ENCODE measurements at regions not wholly inside any gene's neighbourhood (a gene's known extent, or its start where the extent isn't known, plus 50 kb on each side); places are given as distances from the start of the nearest gene placed in this dataset.

DNA sequence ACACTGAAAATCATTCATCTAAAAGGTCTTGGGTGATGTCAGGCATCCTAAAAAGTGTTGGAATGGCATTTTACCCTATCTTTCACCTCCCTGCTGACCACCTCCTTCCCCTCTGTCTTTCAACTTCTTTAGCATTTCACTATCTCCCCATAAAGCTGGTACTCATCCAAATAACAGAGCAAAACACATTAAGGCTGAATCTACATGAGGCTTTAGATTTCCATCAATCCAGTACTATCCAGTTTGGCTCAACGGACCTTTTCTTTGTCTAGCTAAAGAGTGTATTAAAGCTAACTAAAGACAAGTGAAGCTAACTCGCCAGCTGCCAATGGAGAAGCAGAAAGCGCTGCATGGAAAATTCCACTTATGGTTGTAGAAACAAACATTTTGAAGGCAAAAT lies 122.5 kb upstream of the NCKAP5 start:
- H3K9me3 Mint-ChIP-seq = peaks cover 0 to 6% (median 0%) of the 10 kb centered on the region in 3 donors
- Histone ChIP-seq H3K27ac (ENCODE audit: low read length) (no peak overlapping the region), H3K4me1 (ENCODE audit: control insufficient read depth in 1 of 2, extremely low read depth in 1 of 2, insufficient read depth in 2 of 2, low read length in 2 of 2) (no peaks in the 10 kb centered on the region), H3K4me3 (ENCODE audit: control insufficient read depth in 1 of 2, extremely low read depth in 1 of 2, low read length in 1 of 2) (no peak overlapping the region), H3K27me3 (replicated peaks in 1 of 2; ENCODE audit: control insufficient read depth in 2 of 2, extremely low read depth in 1 of 2, insufficient read depth in 2 of 2, low read length in 1 of 2) (no peaks in the 10 kb centered on the region), H3K9me3 (no peaks in the 10 kb centered on the region), H3K36me3 (ENCODE audit: control insufficient read depth in 2 of 2, extremely low read depth in 1 of 2, insufficient read depth in 1 of 2, low read length in 1 of 2) (no peaks in the 10 kb centered on the region)
- peaks cover 1 to 4% of the 10 kb centered on the region in 2 donors for H3K27me3 Mint-ChIP-seq
- DNase-seq (no peak), ATAC-seq (replicated peaks in 1 of 4) (no peak)
- no peak overlapping the region for H3K4me3 Mint-ChIP-seq
- no peaks in the 10 kb centered on the region for H3K36me3 Mint-ChIP-seq
- CTCF ChIA-PET = no interaction called here
- no CpG with 5 or more reads among the region's 3 CpGs for WGBS (ENCODE audit: insufficient coverage)
- no peaks in the 10 kb centered on the region for H3K4me1 Mint-ChIP-seq
- POLR2A ChIA-PET = no interaction called here
- H3K27ac Mint-ChIP-seq = no peak overlapping the region

DNA sequence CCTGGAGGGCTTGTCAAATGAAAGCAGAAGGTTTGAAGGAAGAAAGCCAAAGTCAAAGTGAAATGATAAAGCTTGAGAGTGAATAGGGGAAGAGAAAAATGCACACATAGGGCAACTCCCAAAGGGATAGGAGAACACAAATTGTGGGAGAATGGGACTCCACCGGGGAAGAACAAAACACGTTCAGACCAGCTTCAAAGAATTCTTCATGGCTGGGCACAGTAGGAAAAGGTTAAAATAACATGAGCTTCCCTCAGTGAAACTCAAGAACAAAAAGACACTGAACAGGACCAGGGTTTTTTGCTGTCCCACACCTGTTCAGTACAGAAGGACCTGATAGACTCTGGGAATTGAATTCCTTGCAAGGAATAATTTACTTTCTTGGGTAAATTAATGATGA lies 123.1 kb upstream of the NCKAP5 start:
- WGBS (ENCODE audit: insufficient coverage) = 81% methylated on average over 2 of the region's 2 CpGs
- Histone ChIP-seq H3K4me1 (ENCODE audit: control insufficient read depth in 1 of 2, extremely low read depth in 1 of 2, insufficient read depth in 2 of 2, low read length in 2 of 2) (no peaks in the 10 kb centered on the region), H3K27ac (ENCODE audit: low read length) (no peak overlapping the region), H3K27me3 (replicated peaks in 1 of 2; ENCODE audit: control insufficient read depth in 2 of 2, extremely low read depth in 1 of 2, insufficient read depth in 2 of 2, low read length in 1 of 2) (no peaks in the 10 kb centered on the region), H3K9me3 (no peaks in the 10 kb centered on the region), H3K4me3 (ENCODE audit: control insufficient read depth in 1 of 2, extremely low read depth in 1 of 2, low read length in 1 of 2) (no peak overlapping the region), H3K36me3 (ENCODE audit: control insufficient read depth in 2 of 2, extremely low read depth in 1 of 2, insufficient read depth in 1 of 2, low read length in 1 of 2) (no peaks in the 10 kb centered on the region)
- Mint-ChIP-seq H3K27ac (no peak overlapping the region), H3K9me3 (peaks cover 0 to 6% (median 0%) of the 10 kb centered on the region in 3 donors), H3K27me3 (peaks cover 1 to 4% of the 10 kb centered on the region in 2 donors), H3K4me1 (no peaks in the 10 kb centered on the region), H3K4me3 (no peak overlapping the region), H3K36me3 (no peaks in the 10 kb centered on the region)
- ATAC-seq (replicated peaks in 1 of 4) (no peak), DNase-seq (no peak)
- ChIA-PET CTCF (no interaction called here), POLR2A (no interaction called here)

DNA sequence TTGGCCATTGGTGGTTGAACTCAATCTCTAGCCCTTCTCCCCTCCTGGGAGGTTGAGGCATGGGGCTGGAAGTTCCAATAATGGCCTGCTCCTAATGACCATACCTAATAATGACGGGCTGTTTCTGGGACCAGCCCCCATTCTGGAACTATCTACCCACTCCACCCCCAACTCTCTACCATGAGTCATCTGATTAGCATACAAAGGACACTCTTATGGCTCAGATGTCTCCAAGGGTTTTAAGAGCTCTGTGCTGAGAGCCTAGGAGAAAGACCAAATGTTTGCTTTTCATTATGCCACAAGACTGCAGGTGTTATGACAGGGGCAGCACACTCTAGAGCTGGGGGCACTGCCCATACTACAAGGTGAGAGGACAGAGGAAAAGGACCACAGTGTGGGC lies 137.0 kb upstream of the NCKAP5 start:
- H3K27me3 ChIP-seq (replicated peaks in 1 of 2; ENCODE audit: control insufficient read depth in 2 of 2, extremely low read depth in 1 of 2, insufficient read depth in 2 of 2, low read length in 1 of 2) = no peaks in the 10 kb centered on the region
- H3K27ac ChIP-seq (ENCODE audit: low read length) = no peak overlapping the region
- H3K4me3 ChIP-seq (ENCODE audit: control insufficient read depth in 1 of 2, extremely low read depth in 1 of 2, low read length in 1 of 2) = no peak overlapping the region
- no peak overlapping the region for H3K27ac Mint-ChIP-seq
- no peak overlapping the region for H3K4me3 Mint-ChIP-seq
- H3K9me3 Mint-ChIP-seq = peaks cover 0 to 4% (median 3%) of the 10 kb centered on the region in 3 donors
- H3K36me3 Mint-ChIP-seq = no peaks in the 10 kb centered on the region
- no peak for DNase-seq
- H3K27me3 Mint-ChIP-seq = peaks cover 0 to 4% of the 10 kb centered on the region in 2 donors
- ChIA-PET POLR2A (no interaction called here), CTCF (no interaction called here)
- no peaks in the 10 kb centered on the region for H3K36me3 ChIP-seq (ENCODE audit: control insufficient read depth in 2 of 2, extremely low read depth in 1 of 2, insufficient read depth in 1 of 2, low read length in 1 of 2)
- no peak for ATAC-seq (replicated peaks in 1 of 4)
- H3K4me1 Mint-ChIP-seq = no peaks in the 10 kb centered on the region
- H3K4me1 ChIP-seq (ENCODE audit: control insufficient read depth in 1 of 2, extremely low read depth in 1 of 2, insufficient read depth in 2 of 2, low read length in 2 of 2) = no peaks in the 10 kb centered on the region
- H3K9me3 ChIP-seq = no peaks in the 10 kb centered on the region
- WGBS (ENCODE audit: insufficient coverage) = no CpG with 5 or more reads among the region's 1 CpG

DNA sequence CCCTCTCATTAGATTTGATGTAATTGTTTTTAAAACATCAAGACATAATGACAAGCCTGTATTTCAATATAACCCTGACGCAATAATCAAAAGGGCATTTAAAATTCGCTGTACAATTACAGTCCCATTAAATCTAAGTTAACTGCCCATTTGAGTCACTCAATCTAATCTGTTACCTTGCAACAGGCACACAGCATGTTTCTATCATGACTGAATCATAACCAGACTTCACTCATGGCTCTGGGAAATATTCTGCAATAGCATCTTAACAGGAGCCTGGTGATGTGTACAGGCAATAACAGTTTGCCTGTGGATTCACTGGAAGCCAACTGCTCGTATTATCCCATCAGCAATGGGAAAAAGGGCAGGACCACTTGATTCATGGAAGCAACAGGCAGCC lies 142.3 kb upstream of the NCKAP5 start:
- no peak for DNase-seq
- WGBS (ENCODE audit: insufficient coverage) = 43% methylated on average over 1 of the region's 3 CpGs
- H3K27ac ChIP-seq (ENCODE audit: low read length) = no peak overlapping the region
- H3K9me3 ChIP-seq = no peaks in the 10 kb centered on the region
- POLR2A ChIA-PET = no interaction called here
- H3K4me1 ChIP-seq (ENCODE audit: control insufficient read depth in 1 of 2, extremely low read depth in 1 of 2, insufficient read depth in 2 of 2, low read length in 2 of 2) = no peaks in the 10 kb centered on the region
- H3K36me3 ChIP-seq (ENCODE audit: control insufficient read depth in 2 of 2, extremely low read depth in 1 of 2, insufficient read depth in 1 of 2, low read length in 1 of 2) = no peaks in the 10 kb centered on the region
- H3K36me3 Mint-ChIP-seq = no peaks in the 10 kb centered on the region
- peaks cover 4 to 6% of the 10 kb centered on the region in 2 donors for H3K27me3 Mint-ChIP-seq
- no peaks in the 10 kb centered on the region for H3K4me1 Mint-ChIP-seq
- no peak overlapping the region for H3K4me3 ChIP-seq (ENCODE audit: control insufficient read depth in 1 of 2, extremely low read depth in 1 of 2, low read length in 1 of 2)
- ATAC-seq (replicated peaks in 1 of 4) = no peak
- H3K4me3 Mint-ChIP-seq = no peak overlapping the region
- CTCF ChIA-PET = no interaction called here
- peaks cover 0 to 4% (median 3%) of the 10 kb centered on the region in 3 donors for H3K9me3 Mint-ChIP-seq
- H3K27me3 ChIP-seq (replicated peaks in 1 of 2; ENCODE audit: control insufficient read depth in 2 of 2, extremely low read depth in 1 of 2, insufficient read depth in 2 of 2, low read length in 1 of 2) = no peaks in the 10 kb centered on the region
- H3K27ac Mint-ChIP-seq = no peak overlapping the region

DNA sequence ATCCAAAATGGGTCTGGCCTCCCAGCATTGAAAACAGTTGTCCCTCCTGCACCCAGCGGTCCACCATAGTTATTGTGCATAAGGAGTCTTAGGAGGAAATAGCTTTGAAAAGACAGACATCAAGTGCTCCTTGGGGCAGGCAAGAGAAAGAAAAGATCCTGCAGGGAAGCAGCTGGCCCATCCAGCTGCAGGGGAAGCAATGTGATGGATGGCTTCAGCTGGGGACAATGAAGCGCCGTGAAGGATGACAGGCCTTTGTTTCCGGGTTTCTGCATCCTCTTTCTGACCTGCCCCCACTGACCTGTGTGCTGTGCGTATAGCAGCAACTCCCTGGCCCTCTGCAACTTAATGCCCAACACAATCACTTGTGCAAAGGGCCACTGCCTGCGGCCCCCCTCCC lies 142.9 kb upstream of the NCKAP5 start:
- Mint-ChIP-seq H3K9me3 (peaks cover 0 to 4% (median 3%) of the 10 kb centered on the region in 3 donors), H3K27me3 (peaks cover 4 to 6% of the 10 kb centered on the region in 2 donors), H3K36me3 (no peaks in the 10 kb centered on the region), H3K27ac (no peak overlapping the region), H3K4me3 (no peak overlapping the region), H3K4me1 (no peaks in the 10 kb centered on the region)
- Histone ChIP-seq H3K4me3 (ENCODE audit: control insufficient read depth in 1 of 2, extremely low read depth in 1 of 2, low read length in 1 of 2) (no peak overlapping the region), H3K27ac (ENCODE audit: low read length) (no peak overlapping the region), H3K4me1 (ENCODE audit: control insufficient read depth in 1 of 2, extremely low read depth in 1 of 2, insufficient read depth in 2 of 2, low read length in 2 of 2) (no peaks in the 10 kb centered on the region), H3K27me3 (replicated peaks in 1 of 2; ENCODE audit: control insufficient read depth in 2 of 2, extremely low read depth in 1 of 2, insufficient read depth in 2 of 2, low read length in 1 of 2) (no peaks in the 10 kb centered on the region), H3K9me3 (no peaks in the 10 kb centered on the region), H3K36me3 (ENCODE audit: control insufficient read depth in 2 of 2, extremely low read depth in 1 of 2, insufficient read depth in 1 of 2, low read length in 1 of 2) (no peaks in the 10 kb centered on the region)
- DNase-seq (no peak), ATAC-seq (replicated peaks in 1 of 4) (no peak)
- ChIA-PET CTCF (no interaction called here), POLR2A (no interaction called here)
- 40% methylated on average over 3 of the region's 6 CpGs for WGBS (ENCODE audit: insufficient coverage)

DNA sequence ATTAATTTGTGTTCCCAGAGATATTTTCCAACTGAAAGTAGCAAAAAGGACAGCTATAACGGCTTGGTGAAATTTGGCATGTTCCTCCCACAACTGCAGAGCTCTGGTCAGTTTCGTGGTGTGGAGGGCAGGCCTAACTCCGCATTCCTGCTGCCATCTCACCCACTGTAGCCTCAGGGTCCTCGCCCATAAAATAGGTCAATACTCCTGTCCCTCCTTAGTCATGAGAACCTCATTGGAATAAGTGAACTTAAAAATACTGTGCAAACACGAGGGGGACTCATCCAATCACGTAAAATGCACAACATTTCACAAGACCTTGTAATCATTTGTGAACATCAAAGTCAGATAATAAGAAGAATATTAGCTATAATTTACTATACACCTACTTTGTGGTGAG lies 143.5 kb upstream of the NCKAP5 start:
- no peak overlapping the region for H3K27ac ChIP-seq (ENCODE audit: low read length)
- H3K9me3 ChIP-seq = no peaks in the 10 kb centered on the region
- no peaks in the 10 kb centered on the region for H3K4me1 ChIP-seq (ENCODE audit: control insufficient read depth in 1 of 2, extremely low read depth in 1 of 2, insufficient read depth in 2 of 2, low read length in 2 of 2)
- 71% methylated on average over 4 of the region's 6 CpGs for WGBS (ENCODE audit: insufficient coverage)
- no peaks in the 10 kb centered on the region for H3K4me1 Mint-ChIP-seq
- no peak overlapping the region for H3K27ac Mint-ChIP-seq
- no peak overlapping the region for H3K4me3 ChIP-seq (ENCODE audit: control insufficient read depth in 1 of 2, extremely low read depth in 1 of 2, low read length in 1 of 2)
- ATAC-seq (replicated peaks in 1 of 4) (no peak), DNase-seq (no peak)
- H3K27me3 ChIP-seq (replicated peaks in 1 of 2; ENCODE audit: control insufficient read depth in 2 of 2, extremely low read depth in 1 of 2, insufficient read depth in 2 of 2, low read length in 1 of 2) = no peaks in the 10 kb centered on the region
- H3K4me3 Mint-ChIP-seq = no peak overlapping the region
- ChIA-PET CTCF (no interaction called here), POLR2A (no interaction called here)
- H3K27me3 Mint-ChIP-seq = peaks cover 4 to 9% of the 10 kb centered on the region in 2 donors
- peaks cover 0 to 6% (median 4%) of the 10 kb centered on the region in 3 donors for H3K9me3 Mint-ChIP-seq
- H3K36me3 Mint-ChIP-seq = no peaks in the 10 kb centered on the region
- H3K36me3 ChIP-seq (ENCODE audit: control insufficient read depth in 2 of 2, extremely low read depth in 1 of 2, insufficient read depth in 1 of 2, low read length in 1 of 2) = no peaks in the 10 kb centered on the region

DNA sequence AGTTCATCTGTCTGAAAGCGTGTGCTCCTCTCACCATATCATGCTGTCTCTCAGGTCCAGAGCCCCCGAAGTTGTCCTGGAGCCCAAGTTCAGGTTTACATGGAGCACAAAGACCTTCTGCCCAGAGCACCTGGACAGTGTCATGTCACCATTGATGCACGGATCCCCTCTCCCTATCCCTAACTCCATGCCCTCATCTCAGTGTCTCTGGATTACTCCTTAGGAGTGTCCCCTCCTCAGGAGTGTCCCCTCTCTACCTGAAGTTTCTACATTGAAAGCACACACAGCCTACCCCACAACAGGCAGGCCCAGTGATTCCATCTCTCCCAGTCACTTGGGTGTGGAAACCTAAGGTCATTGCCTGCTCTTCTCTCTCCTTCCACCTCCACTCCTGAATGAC lies 144.1 kb upstream of the NCKAP5 start:
- H3K4me1 Mint-ChIP-seq = no peaks in the 10 kb centered on the region
- no peak for ATAC-seq (replicated peaks in 1 of 4)
- Histone ChIP-seq H3K36me3 (ENCODE audit: control insufficient read depth in 2 of 2, extremely low read depth in 1 of 2, insufficient read depth in 1 of 2, low read length in 1 of 2) (no peaks in the 10 kb centered on the region), H3K27me3 (replicated peaks in 1 of 2; ENCODE audit: control insufficient read depth in 2 of 2, extremely low read depth in 1 of 2, insufficient read depth in 2 of 2, low read length in 1 of 2) (no peaks in the 10 kb centered on the region), H3K4me3 (ENCODE audit: control insufficient read depth in 1 of 2, extremely low read depth in 1 of 2, low read length in 1 of 2) (no peak overlapping the region), H3K9me3 (no peaks in the 10 kb centered on the region), H3K27ac (ENCODE audit: low read length) (no peak overlapping the region), H3K4me1 (ENCODE audit: control insufficient read depth in 1 of 2, extremely low read depth in 1 of 2, insufficient read depth in 2 of 2, low read length in 2 of 2) (no peaks in the 10 kb centered on the region)
- H3K4me3 Mint-ChIP-seq = no peak overlapping the region
- DNase-seq = no peak
- H3K27me3 Mint-ChIP-seq = peaks cover 4 to 12% of the 10 kb centered on the region in 2 donors
- H3K36me3 Mint-ChIP-seq = no peaks in the 10 kb centered on the region
- CTCF ChIA-PET = no interaction called here
- POLR2A ChIA-PET = no interaction called here
- peaks cover 0 to 9% (median 4%) of the 10 kb centered on the region in 3 donors for H3K9me3 Mint-ChIP-seq
- H3K27ac Mint-ChIP-seq = no peak overlapping the region
- WGBS (ENCODE audit: insufficient coverage) = 62% methylated on average over 3 of the region's 3 CpGs

Data from T-cell (primary cell).